ENCODE measurements at regions not wholly inside any gene's neighbourhood (a gene's known extent, or its start where the extent isn't known, plus 50 kb on each side); places are given as distances from the start of the nearest gene placed in this dataset.
"Not testable (repeated sequence)": the region's sequence is repeated elsewhere in the genome, so short reads cannot be mapped to it uniquely, and the experiment has no call there.

DNA sequence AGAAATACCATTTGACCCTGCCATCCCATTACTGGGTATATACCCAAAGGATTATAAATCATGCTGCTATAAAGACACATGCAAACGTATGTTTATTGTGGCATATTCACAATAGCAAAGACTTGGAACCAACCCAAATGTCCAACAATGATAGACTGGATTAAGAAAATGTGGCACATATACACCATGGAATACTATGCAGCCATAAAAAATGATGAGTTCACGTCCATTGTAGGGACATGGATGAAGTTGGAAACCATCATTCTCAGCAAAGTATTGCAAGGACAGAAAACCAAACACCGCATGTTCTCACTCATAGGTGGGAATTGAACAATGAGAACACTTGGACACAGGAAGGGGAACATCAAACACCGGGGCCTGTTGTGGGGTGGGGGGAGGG is 128.0 kb upstream of the LGR5 start:
- not testable (repeated sequence) for TF ChIP-seq CTCF (conservative IDR thresholded peaks at IDR 0.05 in 1 of 2, IDR thresholded peaks at IDR 0.05 in 1 of 2; ENCODE audit: low read depth in 1 of 2, low read length in 2 of 2); EZH2 (IDR thresholded peaks at IDR 0.05; ENCODE audit: low read length, missing control alignments)

Measured in fibroblast of lung (primary cell).